ENCODE measurements at regions not wholly inside any gene's neighbourhood (a gene's known extent, or its start where the extent isn't known, plus 50 kb on each side); places are given as distances from the start of the nearest gene placed in this dataset.
"Not testable (repeated sequence)": the region's sequence is repeated elsewhere in the genome, so short reads cannot be mapped to it uniquely, and the experiment has no call there.

GRCh38 chr14:41423503-41423902 lies 183.2 kb upstream of the LRFN5 start:
- no peak overlapping the region for H4K5ac ChIP-seq (ENCODE audit: insufficient read length, low read depth, low read length)
- H2BK15ac ChIP-seq (ENCODE audit: low read depth, low read length): no peak overlapping the region
- no peak overlapping the region for H3K18ac ChIP-seq (ENCODE audit: insufficient read length, low read depth, low read length)
- H3K4me2 ChIP-seq (ENCODE audit: insufficient read depth, insufficient read length, low read length): no peak overlapping the region
- no peak overlapping the region for H2AK5ac ChIP-seq (ENCODE audit: insufficient read length, low read length)
- H3K79me2 ChIP-seq (ENCODE audit: insufficient read depth, low read length): no peaks in the 10 kb centered on the region; the same call in 1 of the 2 replicates
- H3T11ph ChIP-seq (ENCODE audit: low read length): no peak overlapping the region
- no peaks in the 10 kb centered on the region for H3K23me2 ChIP-seq (ENCODE audit: insufficient read length, low read depth, low read length, poor library complexity, severe bottlenecking)
- no peak overlapping the region for H4K8ac ChIP-seq (replicated peaks; ENCODE audit: insufficient read length, low read depth, low read length)
- H4K91ac ChIP-seq (ENCODE audit: insufficient read length, low read depth, low read length): no peak overlapping the region
- H2AFZ ChIP-seq (ENCODE audit: low read length): no peak overlapping the region
- TF ChIP-seq CTCF (conservative IDR thresholded peaks at IDR 0.05): no peak
- Mint-ChIP-seq H3K27ac (no peak overlapping the region), H3K4me3 (no peak overlapping the region), H3K9me3 (no peaks in the 10 kb centered on the region), H3K27me3 (ENCODE audit: low read depth) (no peaks in the 10 kb centered on the region), H3K4me1 (peaks cover 11 to 17% of the 10 kb centered on the region in 2 experiments), H3K36me3 (ENCODE audit: insufficient read depth in 1 of 3, low read depth in 3 of 3) (no peaks in the 10 kb centered on the region)
- no peak overlapping the region for H2BK5ac ChIP-seq (ENCODE audit: insufficient read length, low read length)
- DNase-seq: no peak
- H2BK12ac ChIP-seq (ENCODE audit: insufficient read length, low read depth, low read length): no peak overlapping the region
- H3K9ac ChIP-seq (ENCODE audit: extremely low read depth, insufficient read length, low read length): no peak overlapping the region
- H3K27ac ChIP-seq (ENCODE audit: insufficient read length, low read depth, low read length): no peak overlapping the region
- no peak overlapping the region for H2BK20ac ChIP-seq (ENCODE audit: low read depth, low read length, poor library complexity, severe bottlenecking)
- H3K4me1 ChIP-seq (ENCODE audit: insufficient read depth, low read length): no peaks in the 10 kb centered on the region
- WGBS (ENCODE audit: extremely low coverage, insufficient read length, low lambda C conversion rate): no CpG with 5 or more reads among the region's 3 CpGs
- no peaks in the 10 kb centered on the region for H3K9me3 ChIP-seq (ENCODE audit: control insufficient read depth, low read depth, low read length)
- H3K56ac ChIP-seq (ENCODE audit: insufficient read length, low read depth, low read length): no peak overlapping the region
- no peaks in the 10 kb centered on the region for H4K20me1 ChIP-seq (ENCODE audit: control insufficient read depth, insufficient read depth, insufficient read length)
- no peaks in the 10 kb centered on the region for H3K79me1 ChIP-seq (ENCODE audit: insufficient read depth, low read depth, low read length, poor library complexity, severe bottlenecking)
- no peaks in the 10 kb centered on the region for H3K27me3 ChIP-seq (ENCODE audit: insufficient read depth, low read length)
- H3K4ac ChIP-seq (ENCODE audit: low read depth, low read length): no peak overlapping the region
- no peak overlapping the region for H3K23ac ChIP-seq (ENCODE audit: insufficient read length, low read depth, low read length)
- no peak overlapping the region for H3K14ac ChIP-seq (ENCODE audit: insufficient read depth, low read length)
- H2BK120ac ChIP-seq (ENCODE audit: low read depth, low read length, poor library complexity, severe bottlenecking): no peak overlapping the region

- not testable (repeated sequence) for H3K9me3 Mint-ChIP-seq
Observed at GRCh38 chr14:41421308-41421707, 185.4 kb upstream of the LRFN5 start.

More at GRCh38 chr14:41421308-41421707, 185.4 kb upstream of the LRFN5 start:
- H3K4me1 ChIP-seq (ENCODE audit: insufficient read depth, low read length); H3K27ac ChIP-seq (ENCODE audit: insufficient read length, low read depth, low read length); H4K8ac ChIP-seq (replicated peaks; ENCODE audit: insufficient read length, low read depth, low read length); H2BK120ac ChIP-seq (ENCODE audit: low read depth, low read length, poor library complexity, severe bottlenecking); H4K91ac ChIP-seq (ENCODE audit: insufficient read length, low read depth, low read length); H3K18ac ChIP-seq (ENCODE audit: insufficient read length, low read depth, low read length); H2BK15ac ChIP-seq (ENCODE audit: low read depth, low read length); H3K14ac ChIP-seq (ENCODE audit: insufficient read depth, low read length); H2BK20ac ChIP-seq (ENCODE audit: low read depth, low read length, poor library complexity, severe bottlenecking); H2BK5ac ChIP-seq (ENCODE audit: insufficient read length, low read length); DNase-seq; H3K4ac ChIP-seq (ENCODE audit: low read depth, low read length); H2AFZ ChIP-seq (ENCODE audit: low read length); H3K23me2 ChIP-seq (ENCODE audit: insufficient read length, low read depth, low read length, poor library complexity, severe bottlenecking); H3K27ac Mint-ChIP-seq; H3K9me3 ChIP-seq (ENCODE audit: control insufficient read depth, low read depth, low read length); H3K23ac ChIP-seq (ENCODE audit: insufficient read length, low read depth, low read length); H3K4me2 ChIP-seq (ENCODE audit: insufficient read depth, insufficient read length, low read length); H3K27me3 ChIP-seq (ENCODE audit: insufficient read depth, low read length); H3K79me2 ChIP-seq (ENCODE audit: insufficient read depth, low read length); H3K4me3 Mint-ChIP-seq; H3K36me3 Mint-ChIP-seq (ENCODE audit: insufficient read depth in 1 of 3, low read depth in 3 of 3); H3K27me3 Mint-ChIP-seq (ENCODE audit: low read depth); H3K56ac ChIP-seq (ENCODE audit: insufficient read length, low read depth, low read length); H3K9ac ChIP-seq (ENCODE audit: extremely low read depth, insufficient read length, low read length); H3T11ph ChIP-seq (ENCODE audit: low read length); H4K20me1 ChIP-seq (ENCODE audit: control insufficient read depth, insufficient read depth, insufficient read length); H3K79me1 ChIP-seq (ENCODE audit: insufficient read depth, low read depth, low read length, poor library complexity, severe bottlenecking); H2AK5ac ChIP-seq (ENCODE audit: insufficient read length, low read length); H2BK12ac ChIP-seq (ENCODE audit: insufficient read length, low read depth, low read length); H4K5ac ChIP-seq (ENCODE audit: insufficient read length, low read depth, low read length): not testable (repeated sequence)
- WGBS (ENCODE audit: extremely low coverage, insufficient read length, low lambda C conversion rate): no CpG with 5 or more reads among the region's 6 CpGs
- H3K4me1 Mint-ChIP-seq: peaks cover 18 to 21% of the 10 kb centered on the region in 2 experiments
